Colonic mucosa (tissue), 4 donors: ENCODE measurements at regions not wholly inside any gene's neighbourhood (a gene's known extent, or its start where the extent isn't known, plus 50 kb on each side); places are given as distances from the start of the nearest gene placed in this dataset.

Experiments
- DNase-seq: peaks from one replicate; pipeline ENCODE4 v3.0.0-alpha.2; 2020
- H3K27ac ChIP-seq: fragments of 200-600 bp; one replicate; pipeline ENCODE4 v1.8.0; 2021
- H3K27me3 ChIP-seq: fragments of 200-600 bp; one replicate; pipeline ENCODE4 v1.8.0; 2021
- H3K36me3 ChIP-seq: fragments of 200-600 bp; one replicate; pipeline ENCODE4 v1.8.0; 2021
- H3K4me1 ChIP-seq: fragments of 200-600 bp; one replicate; pipeline ENCODE4 v1.8.0; 2021; ENCODE audit warnings: mild to moderate bottlenecking
- H3K4me3 ChIP-seq: fragments of 200-600 bp; one replicate; pipeline ENCODE4 v1.8.0; 2021
- H3K9ac ChIP-seq, 2 donors: one replicate each; pipeline ENCODE4 v1.7.0; 2013; ENCODE audit warnings: control low read depth in 2 of 2, low read depth in 2 of 2, low read length in 2 of 2
- H3K9me3 ChIP-seq: fragments of 200-600 bp; one replicate; pipeline ENCODE4 v1.8.0; 2021
- CTCF ChIP-seq: fragments of 200-600 bp; IDR thresholded peaks from one replicate; pipeline ENCODE4 v1.8.0; 2022; ENCODE audit warnings: antibody characterized with exemption, mild to moderate bottlenecking
- intact Hi-C: fragments of 100-400 bp; cut with DNase I; formaldehyde crosslinking; loops from one replicate; pipeline ENCODE4 v1.14.1; 2022
- donor health status: healthy.
- donor health status: DM: no; HTN: no; CAD: no.
- donor health status: DM: no; HTN: no; CAD: no.

- Histone ChIP-seq H3K36me3 (no peaks in the 10 kb centered on the region), H3K27ac (no peak overlapping the region), H3K4me1 (no peaks in the 10 kb centered on the region), H3K4me3 (no peak overlapping the region), H3K9me3 (no peaks in the 10 kb centered on the region), H3K9ac (no peak overlapping the region), H3K27me3 (no peaks in the 10 kb centered on the region)
- no peak for TF ChIP-seq CTCF
- intact Hi-C loops = no loop called here
- no peak for DNase-seq
Observed at GRCh38 chr13:105545811-105546210, 989.7 kb downstream of the EFNB2 start.

- H3K36me3 ChIP-seq = no peaks in the 10 kb centered on the region
- H3K9me3 ChIP-seq = no peaks in the 10 kb centered on the region
- H3K27ac ChIP-seq = no peak overlapping the region
- no peak overlapping the region for H3K4me3 ChIP-seq
- intact Hi-C loops = no loop called here
- TF ChIP-seq CTCF = no peak
- DNase-seq = no peak
- H3K4me1 ChIP-seq = no peaks in the 10 kb centered on the region
- no peak overlapping the region for H3K9ac ChIP-seq
- no peaks in the 10 kb centered on the region for H3K27me3 ChIP-seq
Observed at GRCh38 chr13:105543742-105544141, 991.7 kb downstream of the EFNB2 start.

- Histone ChIP-seq H3K4me3 (no peak overlapping the region), H3K9ac (no peak overlapping the region), H3K4me1 (no peaks in the 10 kb centered on the region), H3K36me3 (no peaks in the 10 kb centered on the region), H3K27me3 (no peaks in the 10 kb centered on the region), H3K27ac (no peak overlapping the region), H3K9me3 (no peaks in the 10 kb centered on the region)
- no peak for DNase-seq
- TF ChIP-seq CTCF = no peak
- intact Hi-C loops = no loop called here
Observed at GRCh38 chr13:105541565-105541964, 993.9 kb downstream of the EFNB2 start.

- H3K27me3 ChIP-seq = no peaks in the 10 kb centered on the region
- H3K27ac ChIP-seq = no peak overlapping the region
- no peaks in the 10 kb centered on the region for H3K4me1 ChIP-seq
- TF ChIP-seq CTCF = no peak
- DNase-seq = no peak
- H3K36me3 ChIP-seq = no peaks in the 10 kb centered on the region
- no peak overlapping the region for H3K4me3 ChIP-seq
- no peak overlapping the region for H3K9ac ChIP-seq
- intact Hi-C loops = no loop called here
- H3K9me3 ChIP-seq = no peaks in the 10 kb centered on the region
Observed at GRCh38 chr13:105538346-105538745, 997.1 kb downstream of the EFNB2 start.

GRCh38 chr13:105537113-105537512 is 998.3 kb downstream of the EFNB2 start:
- DNase-seq = no peak
- no peak for TF ChIP-seq CTCF
- intact Hi-C loops = no loop called here
- Histone ChIP-seq H3K9me3 (no peaks in the 10 kb centered on the region), H3K4me1 (no peaks in the 10 kb centered on the region), H3K4me3 (no peak overlapping the region), H3K27me3 (no peaks in the 10 kb centered on the region), H3K9ac (no peak overlapping the region), H3K27ac (no peak overlapping the region), H3K36me3 (no peaks in the 10 kb centered on the region)

- intact Hi-C loops = no loop called here
- Histone ChIP-seq H3K4me3 (no peak overlapping the region), H3K9ac (no peak overlapping the region), H3K27me3 (no peaks in the 10 kb centered on the region), H3K9me3 (no peaks in the 10 kb centered on the region), H3K4me1 (no peaks in the 10 kb centered on the region), H3K27ac (no peak overlapping the region), H3K36me3 (no peaks in the 10 kb centered on the region)
- DNase-seq = no peak
- TF ChIP-seq CTCF = no peak
Observed at GRCh38 chr13:105530468-105530867, 1005.0 kb downstream of the EFNB2 start.
